ENCODE measurements at regions not wholly inside any gene's neighbourhood (a gene's known extent, or its start where the extent isn't known, plus 50 kb on each side); places are given as distances from the start of the nearest gene placed in this dataset.

- Histone ChIP-seq H3K27me3 (ENCODE audit: insufficient read depth, poor library complexity, severe bottlenecking) (no peaks in the 10 kb centered on the region), H3K4me3 (replicated peaks; ENCODE audit: insufficient read depth, low read length) (no peak overlapping the region), H3K27ac (replicated peaks) (no peak overlapping the region)
- no peak for DNase-seq (ENCODE audit: low read depth in 1 of 2, low spot score in 1 of 2)
- TF ChIP-seq SPI1 (IDR thresholded peaks at IDR 0.05; ENCODE audit: borderline replicate concordance, low read depth), result no peak
- no peak for TF ChIP-seq CTCF (IDR thresholded peaks at IDR 0.05; ENCODE audit: insufficient read depth, low read length)
- no peak for TF ChIP-seq GABPA (IDR thresholded peaks at IDR 0.05; ENCODE audit: low read depth)
- TF ChIP-seq REST (IDR thresholded peaks at IDR 0.05; ENCODE audit: insufficient replicate concordance, low read depth), result no peak
- TF ChIP-seq POLR2AphosphoS5 (IDR thresholded peaks at IDR 0.05; ENCODE audit: low read depth), result no peak
Measured at GRCh38 chr16:65445313-65446260, 323.7 kb upstream of the CDH11 start.

GRCh38 chr16:65441501-65441900, 319.6 kb upstream of the CDH11 start:
- H3K27ac ChIP-seq (replicated peaks), result no peak overlapping the region
- H3K27me3 ChIP-seq (ENCODE audit: insufficient read depth, poor library complexity, severe bottlenecking), result peaks cover 2% of the 10 kb centered on the region
- DNase-seq (ENCODE audit: low read depth in 1 of 2, low spot score in 1 of 2), result no peak
- TF ChIP-seq SPI1 (IDR thresholded peaks at IDR 0.05; ENCODE audit: borderline replicate concordance, low read depth) (no peak), CTCF (IDR thresholded peaks at IDR 0.05; ENCODE audit: insufficient read depth, low read length) (no peak), REST (IDR thresholded peaks at IDR 0.05; ENCODE audit: insufficient replicate concordance, low read depth) (no peak), GABPA (IDR thresholded peaks at IDR 0.05; ENCODE audit: low read depth) (no peak), POLR2AphosphoS5 (IDR thresholded peaks at IDR 0.05; ENCODE audit: low read depth) (no peak)
- H3K4me3 ChIP-seq (replicated peaks; ENCODE audit: insufficient read depth, low read length), result no peak overlapping the region

GRCh38 chr16:65429504-65430181, 307.8 kb upstream of the CDH11 start:
- no peak for DNase-seq (ENCODE audit: low read depth in 1 of 2, low spot score in 1 of 2)
- Histone ChIP-seq H3K4me3 (replicated peaks; ENCODE audit: insufficient read depth, low read length) (no peak overlapping the region), H3K27me3 (ENCODE audit: insufficient read depth, poor library complexity, severe bottlenecking) (no peaks in the 10 kb centered on the region), H3K27ac (replicated peaks) (no peak overlapping the region)
- TF ChIP-seq GABPA (IDR thresholded peaks at IDR 0.05; ENCODE audit: low read depth) (no peak), REST (IDR thresholded peaks at IDR 0.05; ENCODE audit: insufficient replicate concordance, low read depth) (no peak), POLR2AphosphoS5 (IDR thresholded peaks at IDR 0.05; ENCODE audit: low read depth) (no peak), SPI1 (IDR thresholded peaks at IDR 0.05; ENCODE audit: borderline replicate concordance, low read depth) (no peak), CTCF (IDR thresholded peaks at IDR 0.05; ENCODE audit: insufficient read depth, low read length) (no peak)
